HG02938 (cell line): ENCODE measurements at regions not wholly inside any gene's neighbourhood (a gene's known extent, or its start where the extent isn't known, plus 50 kb on each side); places are given as distances from the start of the nearest gene placed in this dataset.
"Not testable (repeated sequence)": the region's sequence is repeated elsewhere in the genome, so short reads cannot be mapped to it uniquely, and the experiment has no call there.

Source experiments
- ATAC-seq: cut with Tn5 transposase; IDR thresholded peaks from one replicate; pipeline ENCODE4 v1.9.1; 2021; ENCODE audit warnings: mild to moderate bottlenecking, moderate library complexity; ENCODE audit not compliant: unreplicated experiment

GRCh38 chr2:111355823-111356511 lies 235.3 kb downstream of the BCL2L11 start:
- ATAC-seq, result not testable (repeated sequence)

DNA sequence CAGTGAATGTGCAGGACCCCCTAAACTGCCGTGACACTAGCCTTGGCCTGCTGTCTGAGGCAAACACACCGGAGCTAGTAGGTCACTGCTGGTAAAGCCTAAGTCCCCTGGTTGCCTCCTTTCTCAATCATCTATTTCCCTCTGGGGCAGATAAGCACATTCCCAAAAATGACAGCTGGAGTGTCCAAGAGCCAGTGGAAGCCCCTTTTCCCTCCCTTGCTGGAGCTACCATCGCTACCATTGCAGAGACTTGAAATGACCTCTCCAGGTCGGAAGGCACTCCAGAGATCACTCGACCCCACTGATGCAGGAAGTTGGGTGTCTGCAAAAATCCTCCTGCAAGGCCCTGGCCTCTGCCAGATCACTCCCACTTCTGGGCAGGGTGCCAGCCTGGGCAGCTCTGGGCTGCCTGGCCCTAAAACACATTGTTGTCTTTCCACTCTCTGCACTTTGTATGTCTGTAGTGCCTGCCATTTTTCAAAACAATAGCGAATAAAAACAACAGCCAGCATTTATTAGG lies 235.9 kb downstream of the BCL2L11 start:
- ATAC-seq, result not testable (repeated sequence)

- not testable (repeated sequence) for ATAC-seq
Observed at GRCh38 chr2:111365986-111366640, 245.4 kb downstream of the BCL2L11 start.

GRCh38 chr2:111366641-111367029 lies 245.9 kb downstream of the BCL2L11 start:
- not testable (repeated sequence) for ATAC-seq

DNA sequence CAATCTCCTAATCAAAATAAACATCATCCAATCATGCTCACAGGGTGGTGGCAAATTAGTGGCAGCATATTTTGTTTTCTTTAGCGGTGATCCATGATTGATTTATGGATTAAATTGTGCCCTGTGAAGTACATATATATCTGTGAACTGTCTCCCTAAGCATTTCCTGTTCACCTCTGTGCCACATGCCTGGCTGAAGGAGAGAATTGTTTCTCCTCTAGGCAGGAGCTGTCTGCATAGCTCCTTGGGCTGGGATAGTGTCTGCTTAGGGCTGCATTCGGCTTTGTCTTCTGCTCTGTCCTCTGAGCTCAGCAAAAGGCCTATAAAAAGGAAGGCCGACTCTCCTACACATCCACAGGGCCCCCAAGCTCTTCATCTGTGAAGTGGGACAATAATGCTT lies 246.4 kb downstream of the BCL2L11 start:
- ATAC-seq, result not testable (repeated sequence)

- ATAC-seq, result not testable (repeated sequence)
Observed at GRCh38 chr2:111367871-111368270, 247.2 kb downstream of the BCL2L11 start.

DNA sequence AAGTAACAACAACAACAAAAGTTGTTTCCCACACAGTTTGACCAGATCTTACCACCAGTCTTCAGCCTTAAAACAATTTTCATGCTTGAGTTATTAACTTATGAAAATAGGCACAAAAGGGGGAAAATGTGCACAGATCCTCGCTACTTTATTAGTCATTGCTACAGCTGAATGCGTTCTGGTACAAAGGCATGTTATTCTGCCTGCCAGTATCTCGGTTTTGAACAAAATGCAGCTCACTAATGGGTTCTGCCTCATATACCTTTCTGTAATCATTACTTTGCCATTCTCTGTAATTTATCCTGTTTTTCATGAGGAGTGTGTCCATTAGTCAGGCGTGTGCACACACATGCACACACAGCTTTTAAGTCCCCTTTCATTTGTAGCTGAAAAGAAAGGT lies 247.6 kb downstream of the BCL2L11 start:
- ATAC-seq, result not testable (repeated sequence)

DNA sequence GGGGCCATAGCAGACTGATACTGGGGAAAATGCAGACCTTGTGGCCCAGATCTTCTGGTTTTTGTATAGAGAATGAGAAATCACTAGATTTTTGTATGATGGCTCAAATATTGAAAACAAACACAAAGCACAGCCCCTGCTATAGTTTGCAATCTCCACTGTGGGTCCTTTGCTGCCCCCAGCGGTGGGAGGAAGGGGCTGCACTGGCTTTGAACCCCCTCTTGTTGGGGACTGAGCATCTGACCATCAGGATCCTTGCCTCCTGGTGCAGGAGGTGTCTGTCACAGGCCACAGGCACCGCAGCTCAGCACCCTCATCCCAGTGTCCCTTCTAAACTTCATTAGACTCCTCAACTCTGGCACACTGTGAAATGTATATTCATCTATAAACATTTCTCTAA lies 252.3 kb downstream of the BCL2L11 start:
- not testable (repeated sequence) for ATAC-seq

- not testable (repeated sequence) for ATAC-seq
Observed at GRCh38 chr2:111373989-111374388, 253.3 kb downstream of the BCL2L11 start.

DNA sequence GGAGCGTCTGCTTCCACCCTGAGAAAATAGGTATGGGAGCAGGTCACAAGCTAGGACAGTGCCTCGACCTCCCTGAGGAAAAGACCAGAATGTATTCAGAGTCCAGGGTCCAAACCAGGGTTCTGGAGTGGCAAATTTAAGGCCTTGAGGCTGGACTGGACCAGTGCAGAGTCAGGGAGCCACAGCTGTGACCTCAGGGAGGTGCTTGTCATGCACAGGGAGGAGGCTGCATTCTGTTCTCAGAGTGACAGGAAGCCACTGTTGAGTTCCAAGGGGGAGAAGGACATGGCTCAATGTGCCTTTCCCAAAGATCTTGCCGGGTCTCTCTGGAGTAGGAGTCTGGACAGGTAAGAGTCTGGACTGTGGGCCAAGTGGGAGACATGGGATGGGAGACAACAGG lies 254.0 kb downstream of the BCL2L11 start:
- ATAC-seq, result not testable (repeated sequence)

- ATAC-seq, result not testable (repeated sequence)
Observed at GRCh38 chr2:111375320-111375883, 254.7 kb downstream of the BCL2L11 start.

DNA sequence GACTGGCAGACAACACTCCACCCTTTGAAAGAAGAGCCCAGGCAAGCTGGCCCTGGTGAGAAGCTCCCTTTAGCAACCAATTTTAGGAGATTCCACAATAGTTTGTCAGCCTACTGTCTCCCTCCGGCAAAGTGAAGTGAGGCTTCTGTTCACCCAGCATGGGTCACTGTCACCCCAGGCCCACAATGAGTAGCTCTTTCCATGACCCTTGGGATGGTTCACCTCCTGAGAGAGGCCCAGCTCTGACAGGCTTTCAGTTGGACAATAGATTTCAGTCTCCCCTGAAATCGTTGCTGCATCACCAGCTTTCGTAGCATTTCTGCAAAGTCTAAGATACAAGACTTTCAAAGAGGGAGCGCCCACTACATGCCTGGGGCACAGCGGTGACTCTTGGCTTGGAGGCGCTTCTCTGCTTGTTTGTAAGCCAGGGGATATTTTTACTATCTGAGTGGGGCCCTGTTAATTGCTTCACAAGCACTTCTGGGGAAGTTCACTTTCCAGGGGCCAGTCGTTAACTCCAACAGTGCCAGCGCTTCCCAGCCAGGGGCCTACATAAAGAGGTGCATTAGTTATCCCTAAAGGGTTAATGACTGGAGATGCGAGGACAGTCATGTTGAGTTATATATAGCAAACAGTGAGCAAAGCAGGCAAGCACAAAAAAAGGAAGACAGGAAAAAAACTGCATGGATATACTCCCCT lies 255.7 kb downstream of the BCL2L11 start:
- not testable (repeated sequence) for ATAC-seq

DNA sequence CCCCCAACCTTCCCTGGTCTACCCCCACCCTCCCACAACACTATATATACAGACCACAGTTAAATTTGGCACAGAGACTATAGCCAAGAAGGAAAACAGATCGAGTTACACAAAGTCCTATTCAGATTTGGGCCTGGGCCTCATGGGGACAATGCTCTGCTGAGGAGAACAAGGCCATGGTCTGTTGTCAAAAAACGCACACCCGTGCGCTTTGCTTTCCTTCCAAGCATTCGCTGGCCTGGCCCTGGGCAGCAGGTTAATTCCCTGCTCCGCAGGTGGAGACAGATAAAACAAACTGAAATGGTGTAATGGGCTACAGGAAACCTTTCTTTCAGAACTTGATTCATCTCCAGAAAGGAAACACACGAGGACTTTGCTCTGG lies 256.2 kb downstream of the BCL2L11 start:
- not testable (repeated sequence) for ATAC-seq

DNA sequence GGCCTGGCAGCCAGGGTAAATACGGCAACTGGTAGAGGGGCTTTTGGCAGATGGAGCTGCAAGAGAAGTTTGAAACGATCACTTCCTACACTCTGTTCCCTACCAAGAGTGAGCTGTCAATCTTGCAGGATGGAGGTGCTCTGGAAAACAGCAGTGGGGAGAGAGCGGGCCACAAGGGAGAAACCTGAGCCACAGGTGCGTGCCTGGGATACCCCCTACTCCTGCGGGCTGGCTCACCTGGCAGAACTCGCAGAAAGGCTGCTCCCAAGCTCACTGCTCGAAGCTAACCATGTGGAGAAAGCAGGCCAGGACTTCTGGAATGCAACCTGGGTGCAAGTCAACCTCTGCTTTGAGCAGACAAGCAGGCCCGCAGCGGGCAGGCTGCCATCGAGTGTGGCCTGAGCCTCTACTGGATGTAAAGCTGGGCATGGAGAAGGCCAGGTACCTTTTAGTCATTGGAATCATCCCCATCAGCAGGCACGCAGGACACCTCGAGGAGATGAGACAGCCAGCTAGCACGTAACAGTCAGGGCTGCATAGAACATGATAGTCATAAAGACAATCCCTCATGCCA lies 256.8 kb downstream of the BCL2L11 start:
- ATAC-seq, result not testable (repeated sequence)

DNA sequence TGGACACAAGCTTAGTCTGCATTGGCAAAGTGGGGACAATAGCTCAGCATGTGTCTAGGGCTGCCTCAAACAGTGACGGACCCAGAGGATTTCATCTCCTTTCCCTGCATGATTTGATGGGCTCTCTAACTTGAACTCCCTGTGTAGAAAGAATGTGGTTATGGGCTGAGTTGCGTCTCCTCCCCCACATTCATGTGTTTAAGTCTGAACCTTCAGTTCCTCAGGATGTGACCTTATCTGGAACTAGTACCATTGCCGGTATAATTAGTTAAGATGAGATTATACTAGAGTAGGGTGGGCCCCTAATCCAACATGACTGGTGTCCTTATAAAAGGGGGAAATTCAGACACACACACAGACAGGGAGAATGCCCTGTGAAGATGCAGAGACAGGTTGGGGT lies 257.6 kb downstream of the BCL2L11 start:
- not testable (repeated sequence) for ATAC-seq

GRCh38 chr2:111380733-111381439 lies 260.2 kb downstream of the BCL2L11 start:
- not testable (repeated sequence) for ATAC-seq

DNA sequence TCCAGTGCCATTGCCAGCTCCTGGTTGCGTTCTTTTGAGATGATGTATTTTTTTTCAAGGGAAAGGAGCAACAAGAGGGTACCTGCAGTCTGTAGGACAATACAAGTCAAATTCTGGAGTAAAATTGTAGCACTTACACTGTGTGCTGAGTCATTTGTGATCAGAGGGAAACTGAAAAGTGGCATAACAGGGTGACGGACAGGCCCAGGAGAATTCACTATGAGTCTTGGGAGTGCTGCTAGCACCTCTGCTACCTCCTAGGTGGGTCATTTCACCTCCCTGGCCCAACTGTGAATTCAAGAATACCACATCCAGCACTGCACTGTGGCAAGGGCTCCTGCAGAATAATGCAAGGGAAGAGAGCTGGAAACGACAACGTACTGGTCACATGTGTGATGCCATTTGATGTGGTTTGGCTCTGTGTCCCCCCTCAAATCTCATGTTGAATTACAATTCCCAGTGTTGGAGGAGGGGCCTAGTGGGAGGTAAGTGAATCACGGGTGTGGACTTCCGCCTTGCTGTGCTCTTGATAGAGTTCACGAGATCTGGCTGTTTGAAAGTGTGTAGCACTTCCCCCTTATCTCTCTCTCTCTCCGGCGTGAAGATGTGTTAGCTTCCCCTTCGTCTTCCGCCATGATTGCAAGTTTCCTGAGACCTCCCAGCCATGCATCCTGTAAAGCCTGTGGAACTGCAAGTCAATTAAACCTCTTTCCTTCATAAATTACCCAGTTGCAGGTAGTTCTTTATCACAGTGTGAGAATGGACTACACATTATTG lies 261.0 kb downstream of the BCL2L11 start:
- ATAC-seq, result not testable (repeated sequence)

DNA sequence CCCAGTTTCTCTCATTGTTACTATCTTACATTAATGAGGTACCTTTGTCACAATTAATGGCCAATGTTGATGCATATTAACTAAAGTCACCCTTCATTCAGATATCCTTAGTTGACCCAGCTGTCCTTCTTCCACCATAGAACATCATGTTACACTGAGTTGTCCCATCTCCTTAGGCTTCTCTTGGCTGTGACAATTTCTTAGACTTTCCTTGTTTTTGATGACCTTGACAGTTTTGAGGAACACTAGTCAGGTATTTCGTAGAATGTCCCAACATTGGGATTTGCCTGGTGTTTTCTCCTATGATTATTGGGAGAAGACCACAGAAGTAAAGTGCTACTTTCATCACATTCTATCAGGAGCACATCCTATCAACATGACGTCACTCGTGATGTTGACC lies 261.8 kb downstream of the BCL2L11 start:
- not testable (repeated sequence) for ATAC-seq

GRCh38 chr2:111383311-111383710 lies 262.6 kb downstream of the BCL2L11 start:
- not testable (repeated sequence) for ATAC-seq
